ENCODE measurements at regions not wholly inside any gene's neighbourhood (a gene's known extent, or its start where the extent isn't known, plus 50 kb on each side); places are given as distances from the start of the nearest gene placed in this dataset.
"Not testable (repeated sequence)": the region's sequence is repeated elsewhere in the genome, so short reads cannot be mapped to it uniquely, and the experiment has no call there.

DNA sequence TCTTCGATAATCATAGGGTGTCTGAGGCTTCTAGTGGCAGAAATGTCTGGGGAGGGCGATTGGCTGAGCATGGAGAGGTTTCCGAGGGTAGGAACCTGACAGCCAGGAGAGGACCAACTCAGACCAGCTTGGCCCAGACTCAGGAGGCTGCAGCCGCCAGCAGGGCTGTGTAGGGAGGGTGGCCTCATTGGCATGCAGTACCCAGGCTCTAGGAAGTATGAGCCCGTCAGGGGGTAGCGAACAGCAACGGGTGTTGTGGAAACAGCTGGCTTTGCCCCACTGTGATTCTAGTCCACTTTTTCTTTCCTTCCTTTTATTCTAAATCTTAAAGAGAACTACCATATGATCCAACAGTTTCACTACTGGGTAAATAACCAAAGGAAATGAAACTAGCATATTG, 103.3 kb downstream of the DIRAS3 start:
- peak; percentile 54 for DNase-seq

DNA sequence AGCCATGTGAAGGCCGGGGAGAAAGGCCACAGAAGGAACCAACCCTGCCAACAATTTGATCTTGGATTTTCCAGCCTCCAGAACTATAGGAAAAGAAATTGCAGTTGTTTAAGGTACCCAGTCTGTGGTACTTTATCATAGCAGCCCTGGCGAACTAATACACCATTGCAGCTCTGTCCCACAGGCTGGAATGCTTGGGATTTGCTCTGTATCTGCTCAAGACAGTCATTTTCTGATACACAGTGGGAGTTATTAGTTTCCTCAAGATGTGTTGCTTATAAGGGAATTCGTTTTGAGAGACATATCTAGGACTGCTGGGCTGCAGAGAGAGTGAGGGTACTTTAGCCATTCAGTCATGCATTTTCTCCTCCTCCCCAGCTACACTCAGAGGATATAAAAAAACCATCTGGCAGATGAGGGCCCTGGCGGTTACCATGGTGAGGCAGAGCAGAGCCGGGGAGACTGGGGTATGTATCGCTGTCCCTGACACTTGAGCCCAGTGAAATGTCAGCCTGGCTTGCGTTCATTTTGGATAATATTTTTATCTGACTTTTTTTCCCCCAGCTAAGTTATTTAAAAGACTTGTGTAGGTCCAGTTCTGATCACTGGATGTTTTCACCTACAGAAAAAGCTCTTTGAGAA, 104.6 kb downstream of the DIRAS3 start:
- peak; percentile 88 for DNase-seq

DNA sequence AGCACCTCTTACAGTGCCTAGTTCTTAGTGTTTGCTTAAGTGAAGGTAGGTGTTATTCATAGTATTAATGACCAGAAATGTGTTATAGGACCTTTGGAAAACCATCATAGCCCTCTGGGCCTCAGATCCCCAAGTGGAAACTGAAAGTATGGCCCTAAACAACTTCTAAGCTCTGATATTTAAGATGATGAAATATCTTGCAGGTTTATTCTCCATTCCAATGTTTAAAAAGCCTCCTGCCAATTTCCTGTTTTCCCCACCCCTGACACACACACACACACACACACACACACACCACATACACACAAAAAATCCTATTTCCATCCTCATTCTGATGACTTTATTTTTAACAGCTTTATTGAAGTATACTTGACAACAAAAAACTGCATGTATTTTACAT, 108.2 kb downstream of the DIRAS3 start:
- DNase-seq: peak; percentile 27

DNA sequence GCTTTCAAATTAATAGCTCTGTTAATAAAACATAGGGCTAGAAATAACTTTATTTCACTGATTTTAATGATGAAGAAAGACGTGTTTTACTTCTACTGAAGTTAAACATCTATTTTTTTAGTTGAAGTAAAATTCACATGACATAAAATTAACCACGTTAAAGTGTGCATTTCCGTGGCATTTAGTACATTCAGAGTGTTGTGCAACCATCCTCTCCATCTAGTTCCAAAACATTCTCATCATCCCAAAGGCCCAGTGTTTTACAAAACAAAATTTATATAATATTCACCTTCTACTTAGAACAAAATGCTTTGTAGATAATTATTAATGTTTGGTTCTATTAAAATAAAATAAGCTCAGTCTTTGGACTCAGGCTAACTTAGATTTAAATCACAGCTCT, 108.5 kb upstream of the GNG12 start:
- DNase-seq: no peak

DNA sequence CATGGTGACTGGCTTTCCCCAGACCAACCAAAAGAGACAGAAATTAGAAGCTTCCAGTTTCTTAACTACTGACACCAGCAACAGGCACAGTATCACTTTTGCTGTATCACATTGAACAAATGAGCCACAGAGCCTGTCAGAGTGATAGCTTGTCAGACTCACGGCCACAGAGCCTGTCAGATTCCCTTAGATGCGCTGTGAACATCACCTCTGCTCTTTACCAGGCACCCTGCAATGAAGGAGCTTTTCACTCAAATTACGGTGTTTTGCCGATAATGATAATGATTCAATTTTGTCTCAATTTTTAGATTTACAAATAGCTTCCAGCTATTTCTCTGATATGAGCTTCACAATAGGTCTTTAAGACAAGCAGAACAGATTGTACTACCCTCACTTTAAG, 107.9 kb upstream of the GNG12 start:
- peak; percentile 63 for DNase-seq

DNA sequence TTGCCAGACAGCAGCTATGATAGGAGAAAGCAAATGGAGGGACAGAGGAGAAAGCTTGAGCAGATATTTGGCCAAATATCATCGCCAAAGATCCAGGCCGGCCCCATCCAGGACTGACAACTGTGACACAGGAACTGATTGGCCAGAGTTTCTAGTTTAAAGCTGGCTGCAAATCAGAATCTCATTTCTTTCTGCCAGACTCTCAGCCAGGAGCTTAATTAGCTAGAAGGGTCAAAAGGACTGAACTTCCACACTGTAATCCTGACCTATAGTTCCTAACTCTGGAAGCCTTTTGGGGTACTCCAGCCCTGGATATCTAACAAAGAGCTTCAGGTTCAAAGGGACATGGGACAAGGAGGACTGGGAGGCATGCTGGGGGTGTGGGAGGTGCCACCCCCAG, 106.7 kb upstream of the GNG12 start:
- peak; percentile 44 for DNase-seq

DNA sequence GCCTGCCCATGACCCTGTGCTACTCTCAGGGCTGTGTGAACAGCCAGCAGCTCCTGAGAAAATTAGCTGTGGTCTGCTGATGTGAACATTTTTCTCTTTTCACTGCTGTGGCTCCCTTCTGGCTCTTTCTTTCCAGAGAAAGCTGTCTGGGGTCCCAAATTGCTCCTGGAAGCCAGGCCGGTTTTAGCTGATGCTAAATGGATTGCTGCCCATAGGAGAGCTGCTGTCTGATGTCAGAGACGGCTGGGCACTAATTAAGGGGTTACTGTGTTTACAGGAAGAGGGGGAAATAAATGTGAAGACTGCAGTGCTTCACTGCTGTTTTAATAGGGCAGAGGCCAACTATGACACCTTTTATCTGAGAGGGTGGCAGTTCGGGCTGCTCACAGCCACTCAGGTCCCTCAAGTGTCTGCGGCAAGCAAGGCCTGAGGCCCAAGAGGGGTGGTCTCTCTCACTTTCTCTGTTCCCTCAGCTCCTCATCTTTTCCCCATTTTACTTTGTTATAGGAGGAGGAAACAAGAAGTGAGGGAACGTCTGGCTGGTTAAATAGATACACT, 106.0 kb upstream of the GNG12 start:
- DNase-seq: peak; percentile 88

DNA sequence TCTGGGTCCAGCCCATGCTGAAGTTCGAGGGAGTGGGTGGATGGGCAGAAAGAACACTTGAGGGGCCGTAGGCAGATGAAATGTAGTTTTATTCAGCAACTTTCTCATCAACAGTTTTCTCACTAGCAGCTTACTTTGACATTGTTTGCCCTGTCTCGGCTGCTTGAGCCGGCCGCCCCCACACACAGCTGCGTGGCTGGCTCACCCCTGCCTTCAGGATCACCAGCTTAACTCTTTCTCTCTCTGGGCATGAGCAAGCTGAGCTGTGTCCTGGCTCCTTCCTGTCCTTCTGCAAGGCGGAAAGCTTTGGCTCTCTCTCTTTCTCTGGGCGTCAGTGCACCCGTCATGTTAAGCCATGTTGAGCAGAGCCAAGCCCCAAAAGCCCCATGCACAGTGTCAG, 104.4 kb upstream of the GNG12 start:
- no peak for DNase-seq

DNA sequence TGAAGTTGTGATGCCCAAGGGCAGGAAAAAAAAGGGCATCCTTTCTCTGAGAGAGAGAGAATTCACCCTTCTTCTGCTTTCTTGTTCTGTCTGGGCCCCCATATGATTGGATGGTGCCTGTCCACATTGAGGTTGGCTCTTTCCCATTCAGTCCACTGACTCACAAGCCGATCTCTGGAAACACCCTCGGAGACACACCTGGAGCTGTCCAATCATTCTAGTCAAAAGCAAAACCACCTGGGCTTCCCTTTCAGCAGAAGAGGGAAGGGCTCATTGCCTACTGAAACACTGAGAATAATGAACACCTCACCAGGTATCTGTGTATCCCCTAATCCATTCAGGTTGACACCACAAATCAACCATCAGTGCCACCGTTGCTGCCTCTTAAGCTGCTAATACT, 103.7 kb upstream of the GNG12 start:
- no peak for DNase-seq

DNA sequence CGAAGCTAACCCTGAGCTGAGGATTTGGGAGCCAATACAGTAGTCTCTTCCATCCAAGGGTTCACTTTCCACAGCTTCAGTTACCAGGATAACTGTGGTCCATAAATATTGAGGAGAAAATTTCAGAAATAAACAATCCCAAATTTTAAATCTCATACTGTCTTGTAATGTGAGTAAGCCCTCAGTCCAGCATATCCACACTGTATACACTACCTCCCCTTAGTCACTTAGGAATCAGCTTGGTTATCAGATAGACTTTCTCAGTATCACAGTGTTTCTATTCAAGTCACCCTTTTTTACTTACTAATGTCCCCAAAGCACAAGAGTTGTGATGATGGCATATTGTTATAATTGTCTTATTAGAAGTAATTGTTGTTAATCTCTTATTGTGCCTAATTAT, 102.3 kb upstream of the GNG12 start:
- no peak for DNase-seq

DNA sequence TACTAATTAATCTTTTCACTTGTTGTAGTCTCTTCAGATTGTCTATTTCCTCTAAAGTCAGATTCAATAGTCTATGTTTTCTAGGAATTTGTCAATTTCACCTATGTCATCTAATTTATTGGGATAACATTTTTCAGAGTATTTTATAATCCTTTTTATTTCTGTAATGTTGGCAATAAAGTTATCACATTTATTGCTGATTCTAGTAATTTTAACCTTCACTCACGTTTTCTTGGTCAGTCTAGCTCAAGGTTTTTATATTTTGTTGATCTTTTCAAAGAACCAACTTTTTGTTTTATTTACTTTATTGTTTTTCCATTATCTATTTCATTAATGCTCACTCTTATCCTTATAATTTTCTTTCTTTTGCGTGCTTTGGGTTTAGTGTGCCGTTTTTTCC, 97.9 kb upstream of the GNG12 start:
- DNase-seq: no peak

DNA sequence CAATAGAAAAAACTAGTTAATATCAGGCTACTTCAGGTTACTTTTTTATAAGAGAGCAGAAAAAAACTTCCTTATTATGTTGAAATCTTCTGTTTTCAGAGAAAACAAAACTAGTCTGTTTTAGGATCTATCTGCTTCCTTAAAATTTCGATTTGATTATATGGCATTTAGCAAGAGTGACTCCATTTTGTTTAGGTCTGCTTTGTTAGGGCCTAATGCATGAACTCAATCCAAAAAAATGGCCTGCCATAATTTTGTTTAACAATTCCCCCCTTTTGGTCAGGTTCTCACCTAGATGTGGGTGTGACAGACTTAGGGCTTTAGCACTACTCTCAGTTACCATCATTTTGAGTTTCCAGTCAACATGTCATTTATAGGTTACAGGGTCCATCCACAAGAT, 89.8 kb upstream of the GNG12 start:
- no peak for DNase-seq

DNA sequence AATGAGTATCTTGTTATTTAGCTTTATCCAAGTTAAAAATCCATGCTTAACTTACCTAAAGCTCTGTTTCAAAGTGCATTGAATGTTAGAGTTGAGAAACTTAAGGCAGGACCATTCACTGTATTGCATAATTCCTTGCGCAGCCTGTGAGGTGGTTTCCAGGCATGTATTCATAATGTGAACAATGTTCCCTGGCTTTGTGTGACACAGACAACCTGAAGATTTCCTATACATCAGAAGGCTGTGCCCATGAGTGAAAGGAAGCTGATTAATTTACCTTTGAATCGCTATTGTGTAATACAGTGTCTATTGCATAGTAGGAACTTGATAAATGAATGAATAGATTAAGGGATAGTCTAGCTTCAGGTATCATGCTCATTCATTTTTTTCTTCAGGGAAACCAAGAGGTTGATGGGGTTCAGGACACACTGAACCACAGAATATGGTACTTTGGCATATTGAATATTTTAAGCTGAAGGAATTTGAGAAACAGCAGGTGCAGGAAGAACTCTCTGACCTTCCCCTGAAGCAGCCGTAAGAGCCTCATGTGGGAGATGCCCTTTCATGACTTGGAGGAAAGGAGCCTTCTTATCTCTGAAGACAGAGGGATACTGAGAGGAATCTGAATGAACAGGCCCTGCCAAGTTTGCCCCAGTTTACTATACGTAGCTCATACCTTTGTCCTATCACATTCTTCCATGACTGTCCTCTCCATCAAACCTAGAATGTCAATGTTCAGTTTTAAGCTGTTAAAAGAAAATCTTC, 88.6 kb upstream of the GNG12 start:
- DNase-seq: no peak

DNA sequence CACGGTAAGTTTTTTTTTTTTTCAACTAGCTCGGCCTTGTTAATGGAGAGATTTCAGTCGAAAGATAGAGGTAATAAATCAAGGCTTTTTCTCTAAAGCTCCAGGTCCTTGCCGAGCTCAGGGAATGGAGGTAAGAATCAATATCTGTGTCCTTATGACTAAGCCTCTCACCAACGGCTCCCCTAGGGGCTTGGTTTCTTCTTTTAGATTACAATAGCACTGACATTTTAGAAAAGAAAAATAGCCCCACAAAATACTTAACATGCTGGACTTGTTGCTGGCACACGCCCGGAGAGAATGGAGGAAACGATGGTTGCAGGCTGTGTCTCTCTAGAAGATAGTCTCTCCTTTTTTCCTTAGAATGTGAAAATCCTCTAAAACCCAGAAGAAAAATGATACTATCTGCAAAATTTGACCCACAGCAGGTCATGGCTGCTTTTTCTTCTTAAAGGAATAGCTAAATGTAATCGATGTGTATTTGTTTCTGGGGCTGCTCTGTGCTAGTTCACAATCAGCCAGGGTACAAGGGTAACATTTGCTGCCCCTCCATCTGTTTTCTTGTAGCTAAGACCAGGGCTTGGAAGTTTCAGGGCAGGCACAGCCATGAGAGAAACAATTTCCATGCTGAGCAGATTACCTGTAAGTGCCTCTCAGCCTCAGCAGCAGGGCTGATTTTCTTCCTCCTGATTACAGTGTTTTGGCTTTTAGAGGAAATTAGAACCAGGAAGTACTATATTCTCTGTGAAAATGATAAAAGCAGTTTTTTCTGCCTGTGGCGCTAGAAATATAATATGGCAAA, 86.2 kb upstream of the GNG12 start:
- peak; percentile 35 for DNase-seq

DNA sequence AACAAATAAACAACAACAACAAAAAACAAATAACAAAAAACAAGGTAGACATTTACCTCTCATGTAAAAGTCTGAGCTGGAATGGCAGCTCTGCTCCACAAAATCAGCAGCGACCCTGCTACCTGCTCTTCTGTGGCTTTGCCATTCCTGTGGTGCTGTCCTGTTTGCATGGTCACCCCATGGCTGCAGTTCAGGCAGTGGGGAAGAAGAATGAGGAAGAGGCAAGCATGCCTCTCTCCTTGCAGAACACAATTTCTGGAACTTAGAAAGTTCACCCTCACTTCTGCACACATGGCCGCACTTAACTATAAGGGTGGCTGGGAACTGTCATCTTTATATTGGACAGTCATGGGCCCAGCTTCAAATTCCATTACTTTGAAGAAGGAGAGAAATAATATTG, 84.8 kb upstream of the GNG12 start:
- no peak for DNase-seq

DNA sequence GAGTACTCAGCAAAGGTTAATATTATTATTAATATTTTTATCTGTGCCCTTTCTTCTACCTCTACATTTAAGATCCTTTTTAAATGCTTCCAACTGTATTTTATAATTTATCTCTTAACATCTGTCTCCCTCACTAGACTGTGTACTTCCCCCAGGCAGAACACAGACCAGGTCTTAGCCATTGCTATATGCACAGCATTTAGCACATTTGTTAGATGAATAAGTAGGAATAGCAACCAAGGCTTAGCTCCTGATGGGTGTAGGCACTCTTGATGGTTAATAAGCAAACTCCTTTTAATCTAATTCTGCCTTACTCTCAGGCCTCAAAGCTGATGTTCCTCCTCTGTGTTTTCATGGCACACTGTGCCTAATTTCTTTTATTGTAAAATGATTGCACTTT, 83.7 kb upstream of the GNG12 start:
- DNase-seq: no peak

DNA sequence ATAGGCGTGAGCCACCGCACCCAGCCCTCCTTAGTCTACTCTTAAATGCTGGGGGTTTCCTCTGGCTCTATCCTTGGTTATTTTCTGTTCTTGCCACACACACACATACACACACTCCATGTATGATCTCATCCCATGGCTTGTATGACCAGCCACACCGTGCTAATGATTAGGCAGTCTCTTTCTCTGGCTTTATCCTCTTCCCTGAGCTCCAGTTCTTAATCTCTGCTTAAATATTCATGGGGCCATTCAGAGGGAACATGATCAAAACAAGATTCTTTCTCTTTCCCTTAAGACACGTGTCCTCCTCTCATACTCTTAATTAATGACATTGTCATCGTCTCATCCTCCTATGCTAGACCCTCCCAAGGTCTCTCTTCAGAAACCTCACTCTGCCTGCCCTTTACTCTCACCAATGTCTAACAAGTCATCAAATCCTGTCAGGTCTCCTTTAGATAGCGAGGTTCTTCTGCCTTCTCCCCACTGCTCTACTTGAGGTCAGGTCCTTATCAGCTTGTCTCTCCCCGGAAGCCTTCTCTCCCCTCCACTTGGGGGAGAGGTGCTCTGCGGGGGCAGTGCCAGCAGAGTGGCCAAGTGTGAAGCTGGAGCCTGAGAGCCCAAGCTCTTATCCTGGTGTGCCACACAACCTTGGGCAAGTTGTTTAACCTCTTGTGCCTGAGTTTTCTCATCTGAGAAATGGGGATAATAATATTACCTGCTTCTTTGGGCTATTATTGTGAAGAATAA, 83.0 kb upstream of the GNG12 start:
- no peak for DNase-seq

DNA sequence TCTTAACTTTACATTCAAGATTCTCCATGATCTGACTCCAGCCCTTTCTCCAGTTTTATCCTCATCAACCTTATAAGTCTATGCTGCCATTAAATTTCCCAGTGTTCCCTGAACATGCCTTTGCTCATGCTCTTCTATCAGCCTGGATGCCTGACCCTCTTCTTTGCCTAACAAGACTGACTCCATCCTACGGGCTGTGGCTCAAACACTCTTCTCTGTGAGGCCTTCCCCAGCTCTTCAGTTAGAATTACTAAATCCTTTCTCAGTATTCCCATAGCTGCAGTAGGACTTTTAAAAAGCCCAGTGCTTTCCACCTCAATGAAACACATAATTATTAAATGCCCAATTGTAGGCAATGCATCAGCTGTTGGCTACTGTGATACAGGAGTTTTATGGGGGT, 76.5 kb upstream of the GNG12 start:
- no peak for DNase-seq

DNA sequence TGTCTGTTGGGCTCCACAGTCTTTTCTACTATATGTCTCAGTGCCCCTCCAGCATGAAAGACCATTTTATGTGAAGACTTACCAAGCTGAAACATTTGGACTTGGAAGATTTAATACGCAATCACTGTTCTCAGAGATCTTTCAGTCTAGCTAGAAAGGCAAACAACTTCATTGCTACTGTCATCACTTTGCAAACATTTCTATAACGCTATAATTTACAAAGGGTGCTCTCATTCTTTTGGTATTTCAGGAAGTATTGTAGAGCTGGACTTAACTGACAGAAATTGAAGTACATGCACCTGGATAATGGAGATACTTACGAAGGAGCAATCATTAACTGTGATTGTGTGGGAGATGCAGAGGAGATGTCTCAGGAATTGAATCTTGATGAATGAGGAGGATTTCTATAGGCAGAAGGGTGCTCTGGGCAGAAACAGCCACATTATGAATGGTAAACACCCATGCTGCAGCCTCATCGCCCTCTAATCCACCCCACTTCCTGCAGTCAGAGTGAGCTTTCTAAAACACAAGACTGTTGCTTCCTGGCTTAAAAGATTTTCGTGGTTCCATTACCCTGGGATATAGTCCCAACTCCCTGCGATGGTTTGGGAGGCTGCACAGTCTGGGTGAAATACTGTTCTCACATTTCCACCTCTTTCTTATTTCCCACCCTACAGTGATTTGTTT, 75.1 kb upstream of the GNG12 start:
- peak; percentile 16 for DNase-seq

DNA sequence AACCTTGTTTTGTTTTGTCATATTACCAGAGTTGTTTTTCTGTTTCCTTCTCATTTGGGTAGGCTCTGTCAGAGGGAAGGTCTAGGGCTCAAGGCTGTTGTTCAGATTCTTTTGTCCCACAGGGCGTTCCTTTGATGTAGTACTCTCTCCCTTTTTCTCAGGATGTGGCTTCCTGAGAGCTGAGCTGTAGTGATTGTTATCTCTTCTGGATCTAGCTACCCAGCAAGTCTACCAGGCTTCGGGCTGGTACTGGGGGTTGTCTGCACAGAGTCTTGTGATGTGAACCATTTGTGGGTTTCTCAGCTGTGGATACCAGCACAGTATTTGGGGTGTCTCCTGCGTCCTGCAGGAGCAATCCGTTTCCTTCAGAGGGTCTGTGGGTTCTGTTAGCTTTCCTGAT, 74.2 kb upstream of the GNG12 start:
- not testable (repeated sequence) for DNase-seq

DNA sequence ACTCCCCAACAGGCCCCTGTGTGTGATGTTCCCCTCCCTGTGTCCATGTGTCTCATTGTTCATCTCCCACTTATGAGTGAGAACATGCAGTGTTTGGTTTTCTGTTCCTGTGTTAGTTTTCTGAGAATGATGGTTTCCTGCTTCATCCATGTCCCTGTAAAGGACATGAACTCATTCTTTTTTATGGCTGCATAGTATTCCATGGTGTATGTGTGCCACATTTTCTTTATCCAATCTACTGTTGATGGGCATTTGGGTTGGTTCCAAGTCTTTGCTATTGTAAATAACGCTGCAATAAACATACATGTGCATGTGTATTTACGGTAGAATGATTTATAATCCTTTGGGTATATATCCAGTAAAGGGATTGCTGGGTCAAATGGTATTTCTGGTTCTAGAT, 72.7 kb upstream of the GNG12 start:
- DNase-seq: not testable (repeated sequence)

DNA sequence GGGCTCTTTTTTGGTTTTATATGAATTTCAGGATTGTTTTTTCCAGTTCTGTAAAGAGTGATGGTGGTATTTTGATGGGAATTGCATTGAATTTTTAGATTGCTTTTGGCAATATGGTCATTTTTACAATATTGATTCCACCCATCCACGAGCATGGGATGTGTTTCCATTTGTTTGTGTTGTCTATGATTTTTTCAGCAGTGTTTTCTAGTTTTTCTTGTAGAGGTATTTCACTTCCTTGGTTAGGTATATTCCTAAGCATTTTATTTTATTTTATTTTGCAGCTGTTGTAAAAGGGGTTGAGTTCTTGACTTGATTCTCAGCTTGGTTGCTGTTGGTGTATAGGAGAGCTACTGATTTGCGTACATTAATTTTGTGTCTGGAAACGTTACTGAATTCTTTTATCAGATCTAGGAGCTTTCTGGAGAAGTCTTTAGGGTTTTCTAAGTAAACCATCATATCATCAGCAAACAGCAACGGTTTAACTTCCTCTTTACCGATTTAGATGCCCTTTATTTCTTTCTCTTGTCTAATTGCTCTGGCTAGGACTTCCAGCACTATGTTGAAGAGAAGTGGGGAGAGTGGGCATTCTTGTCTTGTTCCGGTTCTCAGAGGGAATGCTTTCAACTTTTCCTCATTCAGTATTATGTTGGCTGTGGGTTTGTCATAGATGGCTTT, 69.4 kb upstream of the GNG12 start:
- DNase-seq: not testable (repeated sequence)

All from NCI-H69 (cell line).